Gastrocnemius medialis (tissue), 4 donors: ENCODE measurements at regions not wholly inside any gene's neighbourhood (a gene's known extent, or its start where the extent isn't known, plus 50 kb on each side); places are given as distances from the start of the nearest gene placed in this dataset.

Experiments used
- CTCF ChIP-seq, 5 experiments: fragments of 450-650 bp in 3 of 5; fragments of 200-600 bp in 2 of 5; sonication (generic) in 2 of 5; IDR thresholded peaks in 4 of 5; conservative IDR thresholded peaks in 1 of 5; 1 replicate in 4 of 5; 2 replicates in 1 of 5; pipeline ENCODE4 v1.5.1; 2016 to 2019; ENCODE audit warnings: antibody characterized with exemption in 5 of 5, mild to moderate bottlenecking in 3 of 5, moderate library complexity in 3 of 5
- POLR2A ChIP-seq, 2 donors: fragments of 450-650 bp; IDR thresholded peaks; one replicate each; pipeline ENCODE4 v1.6.1; 2017; ENCODE audit warnings: antibody characterized with exemption in 2 of 2, mild to moderate bottlenecking in 2 of 2, moderate library complexity in 2 of 2

- TF ChIP-seq CTCF (IDR thresholded peaks at IDR 0.05 in 4 of 5, conservative IDR thresholded peaks at IDR 0.05 in 1 of 5) (no peak), POLR2A (IDR thresholded peaks at IDR 0.05) (no peak)
Measured at GRCh38 chr5:90185897-90186468, 223.6 kb downstream of the CETN3 start.
